ENCODE measurements at regions not wholly inside any gene's neighbourhood (a gene's known extent, or its start where the extent isn't known, plus 50 kb on each side); places are given as distances from the start of the nearest gene placed in this dataset.

DNA sequence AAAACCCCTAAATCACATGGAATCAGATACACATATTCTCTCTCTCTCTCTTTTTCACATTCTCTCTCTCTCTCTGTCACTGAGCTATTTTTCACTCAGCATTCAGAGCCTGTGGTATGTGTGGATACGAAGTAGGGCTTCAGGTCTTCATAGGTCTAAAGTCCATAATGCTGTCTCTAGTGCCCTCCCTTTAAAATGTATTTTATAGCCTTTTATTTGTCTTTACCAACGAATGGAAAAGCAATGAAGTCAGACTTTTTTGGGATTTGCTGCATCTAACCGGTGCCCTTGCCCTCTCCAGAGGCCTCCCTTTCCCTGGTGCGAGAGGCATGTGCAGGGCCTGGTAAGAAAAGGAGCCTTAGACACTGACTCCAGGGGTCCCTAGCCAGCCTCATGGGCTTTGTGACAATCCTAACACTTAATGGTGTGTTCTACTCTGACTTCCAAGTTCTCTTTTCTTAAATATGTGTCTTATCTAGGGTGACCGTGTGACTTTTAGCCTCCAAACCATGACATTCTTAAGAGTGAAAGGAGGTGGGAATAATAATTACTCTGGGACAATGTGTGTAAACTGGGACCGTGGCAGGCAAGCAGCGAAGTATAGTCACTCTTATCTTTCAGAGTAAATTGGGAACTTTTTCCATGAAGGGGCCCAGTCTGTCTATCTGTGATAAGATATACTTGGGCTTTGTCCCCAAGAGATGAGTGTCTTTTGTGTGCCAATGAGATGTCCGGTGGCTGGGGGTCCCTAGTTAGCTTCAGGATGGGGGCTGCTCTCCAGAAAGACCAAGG is 101.1 kb downstream of the B3GNT2 start:
- no peak for DNase-seq

DNA sequence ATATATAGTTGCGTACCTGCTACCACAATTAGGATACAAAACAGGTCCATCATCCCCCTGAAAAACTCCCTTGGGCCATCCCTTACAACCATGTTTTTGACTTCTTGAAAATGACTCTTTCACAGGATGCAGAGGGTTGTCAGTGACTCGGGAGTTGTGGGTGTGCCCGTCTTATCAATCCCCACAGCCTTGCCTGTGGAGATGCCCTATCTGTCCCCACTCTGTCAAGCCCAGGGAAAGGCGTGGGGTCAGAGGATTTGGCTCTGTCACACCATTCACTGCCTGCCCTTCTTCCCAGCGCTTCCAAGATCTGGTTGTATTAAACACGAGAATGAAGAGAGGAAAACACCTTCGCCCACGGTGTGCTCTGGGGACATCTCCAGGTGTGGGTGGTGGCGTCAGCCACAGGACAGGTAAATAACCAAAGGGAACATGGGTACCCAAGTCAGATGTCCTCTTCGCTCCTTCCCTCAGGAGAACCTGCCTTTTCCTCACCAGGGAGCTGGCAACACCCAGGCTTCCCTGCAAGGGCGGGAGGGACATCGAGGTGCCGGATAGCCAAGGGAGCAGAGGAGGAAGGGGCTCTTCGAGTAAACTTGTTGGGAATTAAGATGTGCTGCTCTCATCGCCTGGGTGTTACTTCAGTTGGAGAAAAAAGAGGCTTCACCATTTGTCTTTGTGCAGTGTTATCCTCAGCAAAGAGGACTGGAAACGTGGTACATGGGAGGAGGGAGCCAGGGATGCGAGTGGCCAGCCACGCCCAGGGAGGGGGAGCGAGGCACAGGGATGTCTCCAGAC is 100.3 kb downstream of the B3GNT2 start:
- DNase-seq = no peak

DNA sequence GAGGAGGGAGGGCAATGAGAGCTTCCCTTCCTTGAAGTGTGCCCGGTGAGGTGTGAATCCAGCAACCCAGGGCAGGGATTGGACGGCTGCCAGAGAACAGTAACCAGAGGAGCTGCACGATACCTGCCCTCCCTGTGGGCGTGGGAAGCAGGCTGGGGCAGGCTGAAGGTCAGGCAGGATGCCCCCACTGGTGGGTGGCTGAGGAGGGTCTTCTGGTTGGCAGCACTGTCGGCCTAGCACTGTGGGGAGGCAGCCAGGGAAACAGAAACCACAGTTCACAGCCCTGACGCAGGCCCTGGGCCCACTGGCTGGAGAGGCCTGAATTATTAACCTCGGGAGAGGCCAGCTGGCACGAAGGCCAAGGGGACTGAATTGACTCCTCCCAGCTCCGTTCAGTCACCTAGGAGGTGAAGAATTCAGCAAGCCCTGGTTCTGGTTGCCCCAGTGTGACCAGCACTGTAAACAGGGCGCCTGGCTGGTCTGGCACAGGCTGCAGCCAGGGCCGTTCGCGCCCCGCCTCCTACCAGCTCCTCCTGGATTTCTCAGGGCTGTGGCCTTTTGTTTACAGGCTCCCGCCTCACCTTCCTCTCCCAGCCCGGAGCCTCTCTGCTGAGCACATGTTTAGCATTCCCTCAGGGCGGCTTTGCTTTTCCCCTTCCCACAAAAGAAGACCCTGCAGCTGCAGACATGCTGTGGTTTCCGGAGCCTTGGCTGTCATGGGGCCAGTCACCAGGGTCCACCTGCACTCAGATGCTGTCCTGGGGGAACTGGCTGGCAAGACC is 97.8 kb downstream of the B3GNT2 start:
- DNase-seq = no peak

DNA sequence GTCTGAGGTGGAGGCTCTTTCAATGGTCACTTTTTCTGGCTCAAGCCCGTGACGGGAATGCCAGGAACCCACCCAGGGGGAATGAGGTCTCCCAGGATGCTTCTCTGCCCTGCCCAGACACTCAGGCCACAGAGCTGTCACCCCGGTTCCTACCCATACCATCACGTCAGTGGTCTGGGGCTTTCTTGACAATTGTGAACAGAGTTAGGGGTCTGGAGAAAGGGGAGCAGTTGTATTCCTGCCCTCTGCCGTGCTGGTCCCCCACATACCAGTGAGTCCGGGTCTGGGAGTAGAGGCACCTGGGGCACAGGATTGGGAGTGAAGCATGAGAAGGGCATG is 97.2 kb downstream of the B3GNT2 start:
- no peak for DNase-seq

DNA sequence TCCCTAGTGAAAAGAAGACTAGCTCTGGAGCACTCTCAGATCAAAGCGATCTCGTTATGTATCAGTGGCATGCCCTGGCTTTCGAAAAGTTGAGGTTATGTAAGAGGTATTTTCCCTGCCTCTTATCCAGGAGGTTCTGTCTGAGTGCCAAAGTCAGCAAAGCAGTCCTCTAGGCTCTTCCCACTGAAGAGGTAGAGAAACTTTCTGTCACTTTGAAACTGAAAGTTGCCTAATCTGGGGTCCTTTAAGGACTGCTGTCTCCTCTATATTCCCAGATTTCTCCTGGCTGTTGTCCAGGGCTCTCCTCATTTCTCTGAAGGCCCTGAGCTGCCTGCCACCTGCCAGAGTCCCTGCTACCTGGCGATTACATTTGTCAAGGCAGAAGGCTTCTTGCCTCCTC is 96.3 kb downstream of the B3GNT2 start:
- DNase-seq = no peak

DNA sequence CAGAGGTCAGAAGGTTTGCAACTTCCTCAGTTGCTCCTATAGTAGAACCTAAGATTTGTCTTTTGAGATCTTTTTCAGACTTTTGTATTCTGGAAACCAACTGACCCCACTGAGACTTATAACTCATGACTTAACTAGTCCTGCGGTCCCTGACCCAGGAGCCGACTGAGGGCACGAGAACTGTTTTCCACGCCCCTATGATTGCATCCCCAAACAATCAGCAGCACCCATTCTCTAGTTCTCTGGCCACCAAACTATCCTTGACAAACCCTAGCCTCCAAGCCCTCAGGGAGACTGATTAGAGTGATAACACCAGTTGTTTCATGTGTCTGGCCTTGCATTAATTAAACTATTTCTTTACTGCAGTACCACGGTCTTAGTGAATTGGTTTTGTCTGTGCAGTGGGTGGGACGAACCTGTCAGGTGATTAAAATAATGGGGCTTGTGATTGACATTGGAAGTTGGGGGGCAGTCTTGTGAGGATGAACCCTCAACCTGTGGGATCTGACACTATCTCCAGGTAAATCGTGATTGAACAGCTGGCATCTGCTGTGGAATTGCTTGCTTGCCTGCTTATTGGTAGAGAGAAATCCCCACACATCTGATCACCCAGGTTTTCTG is 95.7 kb downstream of the B3GNT2 start:
- DNase-seq = no peak

DNA sequence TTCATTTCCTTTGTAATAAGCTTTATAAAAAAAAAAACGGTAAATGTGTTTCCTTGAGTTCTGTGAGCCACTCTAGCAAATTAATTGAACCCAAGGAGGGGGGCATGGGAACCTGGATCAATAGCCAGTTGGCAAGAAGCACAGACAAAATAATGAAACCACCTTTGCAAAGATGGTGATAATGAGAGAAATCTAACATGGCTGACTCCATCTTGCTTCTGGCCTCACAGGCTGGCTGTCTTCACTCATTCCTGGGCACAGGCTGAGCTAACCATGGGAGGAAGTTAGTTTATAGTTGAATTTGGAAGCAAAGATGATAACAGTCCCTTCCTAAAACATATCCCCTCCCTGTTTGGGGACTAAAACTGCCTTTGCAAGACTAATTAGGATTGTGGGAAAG is 95.1 kb downstream of the B3GNT2 start:
- DNase-seq = no peak

DNA sequence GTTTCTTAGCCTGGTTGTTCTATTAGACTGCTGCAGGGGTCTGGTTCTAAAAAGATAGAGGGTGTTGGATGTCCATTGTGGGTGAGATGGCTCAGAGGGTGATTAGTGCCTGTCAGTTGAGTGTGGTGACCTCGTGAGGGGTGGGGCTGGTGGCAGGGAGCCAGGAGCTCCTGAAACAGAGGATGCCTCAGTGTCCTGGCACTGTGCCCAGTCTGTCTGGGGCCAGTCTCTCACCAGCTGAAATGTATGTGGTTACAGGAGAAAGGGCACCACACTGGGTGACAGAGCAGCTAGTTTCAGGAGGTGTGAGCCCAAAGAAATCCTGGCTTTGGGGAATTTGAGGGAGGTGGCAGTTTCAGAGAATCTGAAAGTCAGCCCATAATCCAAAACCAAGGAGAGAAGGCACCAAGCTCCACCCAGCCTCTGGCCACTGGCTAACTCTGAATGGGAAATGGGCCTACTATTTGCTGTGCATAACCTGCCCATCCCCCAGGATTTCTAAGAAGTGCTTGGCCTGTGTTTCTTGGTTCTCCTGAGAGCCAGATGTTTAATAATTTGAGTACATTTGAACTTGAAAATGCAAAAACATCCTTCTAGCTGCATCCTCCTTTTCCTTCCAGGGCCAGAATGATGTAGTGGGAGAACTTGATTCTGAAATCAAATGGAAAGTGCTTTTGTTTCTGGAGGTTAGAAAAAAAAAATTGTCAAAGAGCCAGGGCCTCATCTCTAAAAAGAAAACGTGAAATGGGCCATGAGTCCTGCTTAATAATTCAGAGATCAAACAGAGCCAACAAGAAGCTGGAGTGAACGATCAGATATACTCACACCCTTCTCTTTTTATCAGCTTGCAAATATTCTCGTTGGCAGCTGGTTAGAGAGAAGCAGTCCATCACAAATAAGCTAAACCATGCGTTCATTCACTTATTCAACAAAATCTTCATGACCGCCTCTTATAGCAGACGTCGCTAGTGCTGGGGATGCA is 92.3 kb downstream of the B3GNT2 start:
- peak; percentile 35 for DNase-seq

DNA sequence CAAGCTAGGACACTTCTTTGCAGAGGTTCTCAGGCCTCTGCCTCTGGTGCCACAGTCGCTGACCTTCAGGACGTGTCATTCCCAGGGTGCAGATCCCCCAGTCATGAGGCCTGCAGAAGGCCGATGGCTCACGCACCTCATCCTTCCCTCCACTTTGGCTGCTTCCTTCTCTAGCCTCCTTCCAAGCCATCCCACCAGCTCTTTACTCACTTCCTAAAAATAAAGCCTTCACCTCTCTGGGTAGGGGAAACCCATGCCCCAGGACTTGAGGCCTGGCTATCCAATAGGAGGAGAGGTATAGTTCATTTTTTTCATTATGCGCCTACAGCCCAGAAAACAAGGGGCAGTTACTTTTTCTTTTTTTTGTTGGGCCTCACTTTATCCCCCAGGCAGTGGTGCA is 91.4 kb downstream of the B3GNT2 start:
- no peak for DNase-seq

DNA sequence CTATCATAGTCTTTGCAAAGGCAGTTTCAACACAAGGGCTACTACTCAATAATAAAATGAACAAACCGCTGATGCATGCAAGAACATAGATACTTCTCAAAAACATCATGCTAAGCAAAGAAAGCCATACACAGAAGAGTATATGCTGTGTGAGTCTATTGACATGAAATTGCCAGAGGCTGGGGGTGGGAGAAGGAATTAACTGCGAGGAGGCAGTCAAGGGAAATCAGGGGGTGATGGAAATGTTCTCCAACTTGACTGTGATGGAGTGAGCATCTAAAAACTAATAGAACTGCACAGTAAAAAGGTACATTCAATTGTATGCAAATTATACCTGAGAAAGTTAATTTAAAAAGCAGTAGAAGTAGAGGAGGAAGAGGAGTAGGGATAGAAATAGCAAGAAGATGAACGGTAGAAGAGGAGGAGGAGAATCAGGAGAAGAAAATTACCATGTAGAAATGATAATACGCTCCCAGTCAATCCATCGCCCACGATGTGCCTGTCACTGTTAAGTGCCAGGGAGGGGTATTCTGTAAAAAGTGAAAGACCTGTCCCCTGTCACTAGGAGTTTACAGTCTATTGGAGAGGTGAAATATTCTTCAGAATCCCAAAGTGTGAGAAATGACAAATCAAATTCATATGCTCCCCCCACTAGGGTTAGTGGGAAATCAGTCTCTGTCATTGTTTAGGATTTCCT is 90.3 kb downstream of the B3GNT2 start:
- no peak for DNase-seq

DNA sequence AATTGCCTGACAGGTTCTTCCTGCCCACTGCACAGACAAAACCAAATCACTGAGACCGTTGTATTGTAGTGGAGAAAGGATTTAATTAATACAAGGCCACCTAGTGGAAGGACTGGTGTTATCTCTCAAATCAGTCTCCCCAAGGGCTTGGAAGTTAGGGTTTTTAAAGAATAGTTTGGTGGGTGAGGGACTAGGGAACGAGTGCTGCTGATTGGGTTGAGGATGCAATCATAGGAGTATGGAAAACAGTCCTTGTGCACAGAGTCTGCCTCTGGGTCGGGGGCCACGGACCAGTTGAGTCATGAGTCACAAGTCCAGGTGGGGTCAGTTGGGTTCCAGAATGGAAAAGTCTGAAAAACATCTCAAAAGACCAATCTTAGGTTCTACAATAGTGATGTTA is 89.1 kb downstream of the B3GNT2 start:
- no peak for DNase-seq

DNA sequence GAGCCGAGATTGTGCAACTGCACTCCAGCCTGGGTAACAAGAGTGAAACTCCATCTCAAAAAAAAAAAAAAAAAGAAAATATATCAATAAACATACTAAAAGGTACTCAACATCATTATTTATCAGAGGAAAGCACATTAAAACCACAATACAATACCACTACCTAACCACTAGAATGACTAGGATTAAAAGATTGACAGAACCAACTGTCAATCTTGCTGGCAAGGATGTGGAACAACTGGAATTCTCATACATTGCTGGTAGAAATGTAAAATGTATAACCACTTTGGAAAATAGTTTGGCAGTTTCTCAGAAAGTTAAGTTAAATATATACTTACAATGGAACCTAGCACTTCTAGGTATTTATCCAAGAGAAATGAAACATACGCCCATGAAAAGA is 88.6 kb downstream of the B3GNT2 start:
- DNase-seq = no peak

DNA sequence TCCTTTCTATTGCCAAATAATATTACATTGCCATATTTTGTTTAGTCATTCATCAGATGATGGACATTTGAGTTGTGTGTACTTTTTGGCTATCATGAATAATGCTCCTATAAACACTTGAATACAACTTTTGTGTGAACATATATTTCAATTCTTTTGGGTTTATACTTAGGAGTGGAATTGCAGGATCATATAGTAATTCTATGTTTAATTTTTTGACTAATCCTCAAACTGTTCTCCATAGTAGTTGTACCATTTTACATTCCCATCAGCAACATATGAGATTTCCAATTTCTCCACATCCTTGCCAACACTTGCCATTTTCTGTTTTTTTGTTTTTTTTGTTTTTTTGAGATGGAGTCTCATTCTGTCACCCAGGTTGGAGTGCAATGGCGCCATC is 87.2 kb downstream of the B3GNT2 start:
- DNase-seq = no peak

DNA sequence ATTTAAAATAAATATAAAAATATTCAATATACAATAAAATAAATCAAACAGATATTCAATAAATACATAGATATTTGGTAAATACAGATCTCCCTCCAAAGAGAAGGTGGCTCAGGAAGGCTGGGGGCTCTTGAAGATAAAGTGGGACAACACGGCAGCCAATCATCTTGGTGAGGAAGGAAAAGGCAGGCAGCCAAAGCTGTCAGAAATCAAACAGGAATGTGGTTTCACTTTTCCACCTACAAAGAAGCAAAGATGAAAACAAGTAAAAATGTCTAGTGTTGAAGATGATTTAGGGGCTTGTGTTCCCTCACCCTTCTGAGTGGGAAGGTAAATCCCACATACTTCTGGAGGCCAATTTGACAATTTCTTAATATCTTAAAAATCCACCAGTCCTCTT is 85.7 kb downstream of the B3GNT2 start:
- no peak for DNase-seq

DNA sequence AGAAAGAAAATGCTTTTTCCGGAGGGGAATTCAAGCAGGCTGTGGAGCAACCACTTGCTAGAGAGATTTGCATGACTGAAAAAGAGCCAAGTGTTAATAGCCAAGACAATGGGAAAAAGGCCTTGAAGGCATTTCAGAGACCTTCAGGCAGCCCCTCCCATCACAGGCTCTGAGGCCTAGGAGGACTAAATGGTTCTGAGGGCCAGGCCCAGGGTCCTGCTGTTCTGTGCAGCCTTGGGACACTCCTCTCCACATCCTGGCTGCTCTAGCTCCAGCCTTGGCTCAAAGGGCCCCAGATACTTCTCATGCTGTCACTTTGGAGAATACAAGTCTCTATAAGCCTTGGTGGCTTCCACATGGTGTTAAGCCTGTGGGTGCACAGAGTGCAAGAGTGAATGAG is 81.8 kb downstream of the B3GNT2 start:
- no peak for DNase-seq

Data from NCI-H1694 treated with DMSO at 0.1 percent for 48 hours (cell line).